ENCODE measurements at regions not wholly inside any gene's neighbourhood (a gene's known extent, or its start where the extent isn't known, plus 50 kb on each side); places are given as distances from the start of the nearest gene placed in this dataset.

GRCh38 chr13:94967183-94968039, 255.1 kb upstream of the SOX21 start:
- TF ChIP-seq CTCF (IDR thresholded peaks at IDR 0.05) (no peak), POLR2A (IDR thresholded peaks at IDR 0.05) (no peak)
